Islet precursor cell (in vitro differentiated cells): ENCODE measurements at regions not wholly inside any gene's neighbourhood (a gene's known extent, or its start where the extent isn't known, plus 50 kb on each side); places are given as distances from the start of the nearest gene placed in this dataset.
"Not testable (repeated sequence)": the region's sequence is repeated elsewhere in the genome, so short reads cannot be mapped to it uniquely, and the experiment has no call there.

ENCODE experiments used
- DNase-seq: peaks from one replicate; pipeline ENCODE4 v3.0.0-alpha.2; 2018

GRCh38 chr12:25382311-25383106, 131.8 kb upstream of the KRAS start:
- DNase-seq = peak; percentile 48

- DNase-seq = no peak
These were observed 126.9 kb upstream of the KRAS start for GRCh38 chr12:25377469-25378177.

GRCh38 chr12:25376985-25377384, 126.3 kb upstream of the KRAS start:
- no peak for DNase-seq

GRCh38 chr12:25376407-25376806, 125.7 kb upstream of the KRAS start:
- DNase-seq = no peak

- no peak for DNase-seq
These were observed 122.5 kb upstream of the KRAS start for GRCh38 chr12:25372969-25373817.

GRCh38 chr12:25372002-25372401, 121.3 kb upstream of the KRAS start:
- no peak for DNase-seq

GRCh38 chr12:25368557-25368956, 117.8 kb upstream of the KRAS start:
- DNase-seq = no peak

- no peak for DNase-seq
These were observed 115.4 kb upstream of the KRAS start for GRCh38 chr12:25366122-25366521.

- DNase-seq = no peak
These were observed 114.6 kb upstream of the KRAS start for GRCh38 chr12:25365340-25365730.

GRCh38 chr12:25364529-25365339, 114.0 kb upstream of the KRAS start:
- no peak for DNase-seq

GRCh38 chr12:25362646-25363045, 111.9 kb upstream of the KRAS start:
- no peak for DNase-seq

- no peak for DNase-seq
These were observed 110.8 kb upstream of the KRAS start for GRCh38 chr12:25361511-25361910.

GRCh38 chr12:25357595-25357994, 106.9 kb upstream of the KRAS start:
- DNase-seq = peak; percentile 68

- not testable (repeated sequence) for DNase-seq
These were observed 102.2 kb upstream of the KRAS start for GRCh38 chr12:25352942-25353341.

- DNase-seq = no peak
These were observed 101.6 kb upstream of the KRAS start for GRCh38 chr12:25352083-25352918.

- DNase-seq = no peak
These were observed 97.8 kb upstream of the KRAS start for GRCh38 chr12:25348593-25348895.

- peak; percentile 80 for DNase-seq
These were observed 97.2 kb upstream of the KRAS start for GRCh38 chr12:25347716-25348592.

- DNase-seq = not testable (repeated sequence)
These were observed 91.1 kb upstream of the KRAS start for GRCh38 chr12:25341877-25342276.

GRCh38 chr12:25337916-25338315, 87.2 kb upstream of the KRAS start:
- DNase-seq = no peak

GRCh38 chr12:25332143-25332542, 81.4 kb upstream of the KRAS start:
- no peak for DNase-seq
